ENCODE measurements at regions not wholly inside any gene's neighbourhood (a gene's known extent, or its start where the extent isn't known, plus 50 kb on each side); places are given as distances from the start of the nearest gene placed in this dataset.

DNA sequence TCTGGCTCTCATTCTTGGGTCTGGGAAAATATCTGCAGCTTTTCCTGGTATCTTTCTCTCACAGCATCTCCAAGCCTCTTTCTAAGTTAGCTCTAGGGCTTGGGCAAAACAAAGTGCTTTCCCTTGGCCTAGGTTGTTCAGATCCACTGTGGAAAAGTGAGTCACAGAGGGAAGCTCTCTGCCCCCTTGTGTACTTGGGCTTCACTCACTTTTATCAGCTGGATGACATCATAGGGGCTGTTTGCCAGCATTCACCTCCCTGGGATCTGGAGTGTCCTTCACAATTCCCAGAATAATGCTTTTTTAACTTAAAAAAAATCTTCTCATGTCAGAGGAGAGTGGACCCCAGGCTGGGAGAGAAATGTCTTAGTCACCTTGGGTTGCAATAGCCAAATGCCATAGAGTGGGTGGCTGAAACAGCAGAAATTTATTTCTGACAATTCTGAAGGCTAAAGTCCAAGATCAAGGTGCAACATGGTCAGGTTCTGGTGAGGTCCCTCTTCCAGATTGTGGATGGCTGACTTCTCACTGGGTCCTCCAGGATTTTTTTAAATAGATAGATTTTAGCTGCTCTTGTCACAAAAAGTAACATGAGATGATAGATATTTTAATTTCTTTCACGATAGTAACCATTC lies 247.8 kb downstream of the SH2D1A start:
- TF ChIP-seq, protein P1, sequence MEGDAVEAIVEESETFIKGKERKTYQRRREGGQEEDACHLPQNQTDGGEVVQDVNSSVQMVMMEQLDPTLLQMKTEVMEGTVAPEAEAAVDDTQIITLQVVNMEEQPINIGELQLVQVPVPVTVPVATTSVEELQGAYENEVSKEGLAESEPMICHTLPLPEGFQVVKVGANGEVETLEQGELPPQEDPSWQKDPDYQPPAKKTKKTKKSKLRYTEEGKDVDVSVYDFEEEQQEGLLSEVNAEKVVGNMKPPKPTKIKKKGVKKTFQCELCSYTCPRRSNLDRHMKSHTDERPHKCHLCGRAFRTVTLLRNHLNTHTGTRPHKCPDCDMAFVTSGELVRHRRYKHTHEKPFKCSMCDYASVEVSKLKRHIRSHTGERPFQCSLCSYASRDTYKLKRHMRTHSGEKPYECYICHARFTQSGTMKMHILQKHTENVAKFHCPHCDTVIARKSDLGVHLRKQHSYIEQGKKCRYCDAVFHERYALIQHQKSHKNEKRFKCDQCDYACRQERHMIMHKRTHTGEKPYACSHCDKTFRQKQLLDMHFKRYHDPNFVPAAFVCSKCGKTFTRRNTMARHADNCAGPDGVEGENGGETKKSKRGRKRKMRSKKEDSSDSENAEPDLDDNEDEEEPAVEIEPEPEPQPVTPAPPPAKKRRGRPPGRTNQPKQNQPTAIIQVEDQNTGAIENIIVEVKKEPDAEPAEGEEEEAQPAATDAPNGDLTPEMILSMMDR (IDR thresholded peaks at IDR 0.05), result no peak
- no peak for TF ChIP-seq EZH2 (IDR thresholded peaks at IDR 0.05; ENCODE audit: borderline replicate concordance, insufficient read depth, low read depth, low read length, poor library complexity, severe bottlenecking)
